HCT116 (cell line): ENCODE measurements at regions not wholly inside any gene's neighbourhood (a gene's known extent, or its start where the extent isn't known, plus 50 kb on each side); places are given as distances from the start of the nearest gene placed in this dataset.

Experiments used
- ATAC-seq: fragments of 200-7000 bp; cut with Tn5 transposase; 2 replicates; pipeline ENCODE4 v1.9.1; 2020; ENCODE audit warnings: mild to moderate bottlenecking, moderate library complexity
- BruUV-seq: library from RNA; stranded (reverse); fragments of 400-500 nt; replicated peaks from 2 replicates; lab custom pipeline; 2021; lab: Mats Ljungman, UMichigan
- CTCF ChIA-PET: fragments of 300-600 bp; sonication (Branson Sonifier 250); formaldehyde crosslinking; loops from one replicate; lab custom pipeline; 2021; ENCODE audit warnings: antibody characterized with exemption; lab: Charles Lee
- POLR2A ChIA-PET: fragments of 300-600, 350-600 bp; sonication (Branson Sonifier 250); formaldehyde crosslinking; loops from one replicate; lab custom pipeline; 2021; ENCODE audit warnings: antibody characterized with exemption; lab: Charles Lee
- RAD21 ChIA-PET, 2 experiments: fragments of 300-600 bp; sonication (Branson Sonifier 250); formaldehyde crosslinking; loops; one replicate each; lab custom pipeline; 2023; ENCODE audit warnings: low total read pairs in 2 of 2; ENCODE audit not compliant: uncharacterized antibody in 2 of 2, unreplicated experiment in 2 of 2, low non-redundant PET in 1 of 2; lab: Charles Lee
- DNase-seq: peaks from one replicate; pipeline ENCODE4 v3.0.0-alpha.2; 2010; ENCODE audit warnings: low read depth, low spot score
- H2AFZ ChIP-seq: fragments of 200-600 bp; shearing (Covaris generic), sonication (generic); 2 replicates; pipeline ENCODE4 v1.6.1; 2017; ENCODE audit warnings: low read depth, mixed run types, mixed read lengths, antibody characterized with exemption, low read length; ENCODE audit not compliant: poor library complexity, severe bottlenecking
- H3K27ac ChIP-seq: 2 replicates; pipeline ENCODE4 v1.5.1; 2012; ENCODE audit warnings: low read depth, low read length
- H3K27me3 ChIP-seq: fragments of 200-600 bp; sonication (generic); 2 replicates; pipeline ENCODE4 v1.6.1; 2016; ENCODE audit warnings: mixed run types, low read length, mixed read lengths; ENCODE audit not compliant: insufficient read depth
- H3K36me3 ChIP-seq, 2 experiments: fragments of 200-500 bp in 1 of 2; fragments of 200-600 bp in 1 of 2; sonication (Bioruptor generic) in 1 of 2; sonication (generic) in 1 of 2; 2 replicates each; pipeline versions ENCODE4 v1.5.1 to v1.6.1; 2014 to 2016; ENCODE audit warnings: low read length in 2 of 2, inconsistent platforms in 1 of 2, mixed read lengths in 1 of 2, mixed run types in 1 of 2; ENCODE audit not compliant: insufficient read depth in 2 of 2, control insufficient read depth in 1 of 2
- H3K4me1 ChIP-seq, 2 experiments: fragments of 200-600 bp in 1 of 2; sonication (generic) in 1 of 2; 2 replicates each; pipeline versions ENCODE4 v1.5.1 to v1.6.1; 2012 to 2017; ENCODE audit warnings: low read length in 2 of 2, inconsistent platforms in 1 of 2, mild to moderate bottlenecking in 1 of 2, mixed read lengths in 1 of 2, mixed run types in 1 of 2, moderate library complexity in 1 of 2; ENCODE audit not compliant: insufficient read depth in 2 of 2, control insufficient read depth in 1 of 2
- H3K4me2 ChIP-seq: fragments of 200-600 bp; sonication (generic); 2 replicates; pipeline ENCODE4 v1.6.1; 2017; ENCODE audit warnings: mixed run types, low read length, mixed read lengths
- H3K4me3 ChIP-seq, 2 experiments: fragments of 200-600 bp in 1 of 2; sonication (generic) in 1 of 2; replicated peaks in 1 of 2; 2 replicates each; pipeline ENCODE4 v1.5.1; 2011 to 2016; ENCODE audit warnings: low read length in 2 of 2, control low read depth in 1 of 2, low read depth in 1 of 2, mild to moderate bottlenecking in 1 of 2, mixed read lengths in 1 of 2, mixed run types in 1 of 2
- H3K79me2 ChIP-seq: fragments of 200-600 bp; sonication (generic); 2 replicates; pipeline ENCODE4 v1.6.1; 2017; ENCODE audit warnings: mild to moderate bottlenecking, mixed run types, low read length, moderate library complexity, mixed read lengths; ENCODE audit not compliant: insufficient read depth
- H3K9ac ChIP-seq: fragments of 200-600 bp; sonication (generic); 2 replicates; pipeline ENCODE4 v1.6.1; 2016; ENCODE audit warnings: low read length, mixed read lengths
- H3K9me2 ChIP-seq: fragments of 200-600 bp; sonication (generic), shearing (Covaris generic); 2 replicates; pipeline ENCODE4 v1.6.1; 2017; ENCODE audit warnings: mixed run types, mild to moderate bottlenecking, moderate library complexity; ENCODE audit not compliant: insufficient read depth
- H3K9me3 ChIP-seq, 2 experiments: fragments of 200-500 bp in 1 of 2; fragments of 200-600 bp in 1 of 2; sonication (Bioruptor generic) in 1 of 2; sonication (generic) in 1 of 2; 2 replicates each; pipeline ENCODE4 v1.6.1; 2014 to 2017; ENCODE audit warnings: low read length in 2 of 2, mixed read lengths in 2 of 2, inconsistent platforms in 1 of 2, low read depth in 1 of 2, mild to moderate bottlenecking in 1 of 2, mixed run types in 1 of 2, moderate library complexity in 1 of 2; ENCODE audit not compliant: control insufficient read depth in 1 of 2, insufficient read depth in 1 of 2
- H4K20me1 ChIP-seq: fragments of 200-600 bp; sonication (generic), shearing (Covaris generic); 2 replicates; pipeline ENCODE4 v1.6.1; 2017; ENCODE audit warnings: mixed run types, mild to moderate bottlenecking, moderate library complexity; ENCODE audit not compliant: insufficient read depth
- CBX3 ChIP-seq: IDR thresholded peaks from 2 replicates; pipeline ENCODE4 v1.6.1; 2012; ENCODE audit warnings: low read depth
- CEBPB ChIP-seq: IDR thresholded peaks from 2 replicates; pipeline ENCODE4 v1.6.1; 2012; ENCODE audit warnings: low read depth
- ELF1 ChIP-seq: IDR thresholded peaks from 2 replicates; pipeline ENCODE4 v1.6.1; 2012; ENCODE audit warnings: low read depth, borderline replicate concordance
- EZH2 ChIP-seq: fragments of 200-600 bp; sonication (generic); IDR thresholded peaks from 2 replicates; pipeline ENCODE4 v1.6.1; 2017; ENCODE audit warnings: antibody characterized with exemption, mixed run types
- FOSL1 ChIP-seq: IDR thresholded peaks from 2 replicates; pipeline ENCODE4 v1.6.1; 2012; ENCODE audit warnings: low read depth
- JUND ChIP-seq: IDR thresholded peaks from 2 replicates; pipeline ENCODE4 v1.6.1; 2012
- POLR2A ChIP-seq: IDR thresholded peaks from 2 replicates; pipeline ENCODE4 v1.7.0; 2011; ENCODE audit warnings: borderline replicate concordance; ENCODE audit not compliant: insufficient read depth, insufficient read length; ENCODE audit errors: extremely low read depth
- SRF ChIP-seq: IDR thresholded peaks from 2 replicates; pipeline ENCODE4 v1.6.1; 2012; ENCODE audit warnings: low read depth
- TCF7L2 ChIP-seq: IDR thresholded peaks from 2 replicates; pipeline ENCODE4 v1.7.0; 2011; ENCODE audit warnings: borderline replicate concordance, inconsistent platforms; ENCODE audit not compliant: insufficient read depth, insufficient read length; ENCODE audit errors: extremely low read depth
- YY1 ChIP-seq: IDR thresholded peaks from 2 replicates; pipeline ENCODE4 v1.6.1; 2011; ENCODE audit warnings: low read length, low read depth, moderate library complexity, mild to moderate bottlenecking; ENCODE audit not compliant: insufficient replicate concordance; ENCODE audit errors: extremely low read depth
- ZNF274 ChIP-seq: fragments of 200-500 bp; sonication (Bioruptor generic); IDR thresholded peaks from 2 replicates; pipeline ENCODE4 v1.6.1; 2014; ENCODE audit warnings: mild to moderate bottlenecking, low read depth, low read length, inconsistent platforms
- intact Hi-C: fragments of 100-400 bp; cut with micrococcal nuclease; formaldehyde crosslinking; loops from 2 replicates; pipeline ENCODE4 v1.10.0; 2022
- TF ChIP-seq, protein P1 (sequence below): IDR thresholded peaks from 2 replicates; pipeline ENCODE4 v1.6.1; 2012; ENCODE audit warnings: low read depth
- TF ChIP-seq, protein P2 (sequence below): IDR thresholded peaks from 2 replicates; pipeline ENCODE4 v1.6.1; 2012
- TF ChIP-seq, protein P3 (sequence below), 3 experiments: fragments of 200-600 bp in 1 of 3; sonication (generic) in 1 of 3; IDR thresholded peaks in 2 of 3; conservative IDR thresholded peaks in 1 of 3; 2 replicates each; pipeline ENCODE4 v1.5.1; 2012 to 2017; ENCODE audit warnings: low read depth in 2 of 3, low read length in 2 of 3, antibody characterized with exemption in 1 of 3, borderline replicate concordance in 1 of 3, control low read depth in 1 of 3, mild to moderate bottlenecking in 1 of 3, mixed read lengths in 1 of 3, mixed run types in 1 of 3, moderate library complexity in 1 of 3; ENCODE audit not compliant: insufficient read depth in 1 of 3

DNA sequence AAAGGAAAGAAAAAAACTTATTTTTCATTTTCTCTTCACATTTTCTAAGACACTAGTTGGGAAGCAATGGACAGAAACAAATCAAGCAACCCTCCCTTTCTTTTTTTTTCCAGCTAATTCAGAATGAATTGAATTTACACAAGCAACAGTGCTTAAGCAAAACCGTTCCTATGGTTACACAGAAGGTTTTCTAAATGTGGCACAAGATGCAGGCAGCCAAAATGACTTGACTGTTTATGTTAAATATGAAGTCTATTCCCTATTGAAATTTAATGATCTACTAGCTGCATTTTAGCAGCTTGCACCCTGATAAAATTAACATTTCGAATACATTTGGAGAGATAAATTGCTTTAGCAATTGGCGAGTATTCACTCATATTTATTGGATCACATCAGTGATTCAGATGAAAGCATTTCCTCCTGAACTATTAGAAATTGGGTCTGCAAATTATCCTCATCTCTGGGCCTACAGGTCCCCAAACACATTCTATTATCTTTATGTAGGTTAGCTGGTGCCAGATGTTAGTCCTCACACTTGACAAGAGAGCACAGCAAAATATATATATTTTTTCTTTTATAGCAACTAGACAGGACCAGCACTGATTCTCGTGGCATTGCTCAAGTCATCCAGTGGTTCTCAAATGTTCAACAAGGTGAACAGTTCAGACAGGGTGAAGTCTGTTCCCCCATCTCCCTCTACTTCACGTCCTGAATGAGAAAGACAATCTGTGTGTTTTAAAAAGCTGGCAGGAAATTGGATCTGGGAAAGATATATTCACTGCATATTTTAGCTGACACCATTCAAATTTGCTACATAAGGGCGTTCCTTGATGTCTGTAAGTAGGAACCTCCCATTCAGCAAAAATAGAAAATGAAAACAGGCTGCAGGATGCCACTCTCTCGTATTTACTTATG lies 463.6 kb upstream of the KCNMB2 start (continued):
- TF ChIP-seq, protein P1, sequence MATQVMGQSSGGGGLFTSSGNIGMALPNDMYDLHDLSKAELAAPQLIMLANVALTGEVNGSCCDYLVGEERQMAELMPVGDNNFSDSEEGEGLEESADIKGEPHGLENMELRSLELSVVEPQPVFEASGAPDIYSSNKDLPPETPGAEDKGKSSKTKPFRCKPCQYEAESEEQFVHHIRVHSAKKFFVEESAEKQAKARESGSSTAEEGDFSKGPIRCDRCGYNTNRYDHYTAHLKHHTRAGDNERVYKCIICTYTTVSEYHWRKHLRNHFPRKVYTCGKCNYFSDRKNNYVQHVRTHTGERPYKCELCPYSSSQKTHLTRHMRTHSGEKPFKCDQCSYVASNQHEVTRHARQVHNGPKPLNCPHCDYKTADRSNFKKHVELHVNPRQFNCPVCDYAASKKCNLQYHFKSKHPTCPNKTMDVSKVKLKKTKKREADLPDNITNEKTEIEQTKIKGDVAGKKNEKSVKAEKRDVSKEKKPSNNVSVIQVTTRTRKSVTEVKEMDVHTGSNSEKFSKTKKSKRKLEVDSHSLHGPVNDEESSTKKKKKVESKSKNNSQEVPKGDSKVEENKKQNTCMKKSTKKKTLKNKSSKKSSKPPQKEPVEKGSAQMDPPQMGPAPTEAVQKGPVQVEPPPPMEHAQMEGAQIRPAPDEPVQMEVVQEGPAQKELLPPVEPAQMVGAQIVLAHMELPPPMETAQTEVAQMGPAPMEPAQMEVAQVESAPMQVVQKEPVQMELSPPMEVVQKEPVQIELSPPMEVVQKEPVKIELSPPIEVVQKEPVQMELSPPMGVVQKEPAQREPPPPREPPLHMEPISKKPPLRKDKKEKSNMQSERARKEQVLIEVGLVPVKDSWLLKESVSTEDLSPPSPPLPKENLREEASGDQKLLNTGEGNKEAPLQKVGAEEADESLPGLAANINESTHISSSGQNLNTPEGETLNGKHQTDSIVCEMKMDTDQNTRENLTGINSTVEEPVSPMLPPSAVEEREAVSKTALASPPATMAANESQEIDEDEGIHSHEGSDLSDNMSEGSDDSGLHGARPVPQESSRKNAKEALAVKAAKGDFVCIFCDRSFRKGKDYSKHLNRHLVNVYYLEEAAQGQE: no peak

DNA sequence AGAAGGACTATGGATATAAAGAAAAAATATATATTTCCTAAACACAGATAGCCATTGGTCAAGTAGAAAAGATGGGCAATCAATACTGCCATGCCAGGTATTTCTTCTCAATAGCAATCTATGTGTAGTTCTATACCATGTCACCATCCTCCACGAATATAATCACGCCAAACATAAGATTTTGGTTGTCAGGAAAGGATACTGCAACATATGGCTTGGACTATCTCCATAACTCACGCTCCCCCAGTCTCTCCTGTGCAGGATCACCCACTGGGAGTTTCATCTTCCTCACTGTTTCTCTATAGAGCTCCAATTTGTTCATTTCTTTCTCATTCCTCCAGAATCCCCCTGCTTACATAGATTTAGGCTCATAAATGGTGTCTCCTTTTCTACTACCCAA lies 462.9 kb upstream of the KCNMB2 start:
- POLR2A ChIA-PET: no interaction called here
- H3K79me2 ChIP-seq: no peaks in the 10 kb centered on the region
- H3K4me1 ChIP-seq: no peaks in the 10 kb centered on the region
- no peak overlapping the region for H3K27ac ChIP-seq
- TF ChIP-seq ZNF274: no peak
- no peak for TF ChIP-seq EZH2
- TF ChIP-seq, protein P2, sequence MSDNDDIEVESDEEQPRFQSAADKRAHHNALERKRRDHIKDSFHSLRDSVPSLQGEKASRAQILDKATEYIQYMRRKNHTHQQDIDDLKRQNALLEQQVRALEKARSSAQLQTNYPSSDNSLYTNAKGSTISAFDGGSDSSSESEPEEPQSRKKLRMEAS: no peak
- no peak for TF ChIP-seq CEBPB
- TF ChIP-seq YY1: no peak
- TF ChIP-seq TCF7L2: no peak
- TF ChIP-seq, protein P3, sequence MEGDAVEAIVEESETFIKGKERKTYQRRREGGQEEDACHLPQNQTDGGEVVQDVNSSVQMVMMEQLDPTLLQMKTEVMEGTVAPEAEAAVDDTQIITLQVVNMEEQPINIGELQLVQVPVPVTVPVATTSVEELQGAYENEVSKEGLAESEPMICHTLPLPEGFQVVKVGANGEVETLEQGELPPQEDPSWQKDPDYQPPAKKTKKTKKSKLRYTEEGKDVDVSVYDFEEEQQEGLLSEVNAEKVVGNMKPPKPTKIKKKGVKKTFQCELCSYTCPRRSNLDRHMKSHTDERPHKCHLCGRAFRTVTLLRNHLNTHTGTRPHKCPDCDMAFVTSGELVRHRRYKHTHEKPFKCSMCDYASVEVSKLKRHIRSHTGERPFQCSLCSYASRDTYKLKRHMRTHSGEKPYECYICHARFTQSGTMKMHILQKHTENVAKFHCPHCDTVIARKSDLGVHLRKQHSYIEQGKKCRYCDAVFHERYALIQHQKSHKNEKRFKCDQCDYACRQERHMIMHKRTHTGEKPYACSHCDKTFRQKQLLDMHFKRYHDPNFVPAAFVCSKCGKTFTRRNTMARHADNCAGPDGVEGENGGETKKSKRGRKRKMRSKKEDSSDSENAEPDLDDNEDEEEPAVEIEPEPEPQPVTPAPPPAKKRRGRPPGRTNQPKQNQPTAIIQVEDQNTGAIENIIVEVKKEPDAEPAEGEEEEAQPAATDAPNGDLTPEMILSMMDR (IDR thresholded peaks at IDR 0.05 in 2 of 3, conservative IDR thresholded peaks at IDR 0.05 in 1 of 3; ENCODE audit: borderline replicate concordance in 1 of 3, insufficient read depth in 1 of 3, low read depth in 2 of 3, low read length in 2 of 3): no peak
- TF ChIP-seq POLR2A: no peak
- TF ChIP-seq SRF: no peak
- no peak for TF ChIP-seq FOSL1
- no peak for TF ChIP-seq JUND
- no peak for TF ChIP-seq CBX3
- no peak for TF ChIP-seq ELF1
- CTCF ChIA-PET: interaction anchor here (1.5 kb wide), 1 partner anchor 11 kb away, joined by 6 read pairs; no protein-coding TSS in a partner anchor
- no peak overlapping the region for H3K4me2 ChIP-seq
- H3K4me3 ChIP-seq: no peak overlapping the region
- BruUV-seq: no TSS peak
- no peak overlapping the region for H2AFZ ChIP-seq
- no peaks in the 10 kb centered on the region for H3K9me2 ChIP-seq
- no peaks in the 10 kb centered on the region for H3K9me3 ChIP-seq
- no peaks in the 10 kb centered on the region for H4K20me1 ChIP-seq
- ATAC-seq: no peak
- DNase-seq: no peak
- RAD21 ChIA-PET: no interaction called here
- intact Hi-C loops: no loop called here
- no peaks in the 10 kb centered on the region for H3K27me3 ChIP-seq
- H3K36me3 ChIP-seq: no peaks in the 10 kb centered on the region
- no peak overlapping the region for H3K9ac ChIP-seq
